ENCODE measurements at regions not wholly inside any gene's neighbourhood (a gene's known extent, or its start where the extent isn't known, plus 50 kb on each side); places are given as distances from the start of the nearest gene placed in this dataset.

- Histone ChIP-seq H3K36me3 (ENCODE audit: control insufficient read depth in 4 of 4, insufficient read depth in 3 of 4, low read depth in 1 of 4, low read length in 3 of 4) (no peaks in the 10 kb centered on the region), H3K4me1 (ENCODE audit: control insufficient read depth in 4 of 4, insufficient read depth in 4 of 4, low read length in 3 of 4) (no peaks in the 10 kb centered on the region), H3K9ac (ENCODE audit: low read depth in 1 of 2, low read length in 2 of 2) (no peak overlapping the region), H3K9me3 (ENCODE audit: control insufficient read depth in 4 of 4, low read length in 3 of 4) (no peaks in the 10 kb centered on the region), H3K27me3 (ENCODE audit: control insufficient read depth in 4 of 4, insufficient read depth in 4 of 4, low read length in 3 of 4) (no peaks in the 10 kb centered on the region), H3K4me3 (ENCODE audit: low read depth in 1 of 3, low read length in 3 of 3) (no peak overlapping the region), H3K27ac (ENCODE audit: low read depth in 1 of 2, low read length in 2 of 2) (no peak overlapping the region)
- TF ChIP-seq CTCF (IDR thresholded peaks at IDR 0.05; ENCODE audit: low read depth, low read length, missing input control) (no peak), GABPA (IDR thresholded peaks at IDR 0.05 in 1 of 2, conservative IDR thresholded peaks at IDR 0.05 in 1 of 2) (no peak), HNF4A (conservative IDR thresholded peaks at IDR 0.05) (no peak), REST (IDR thresholded peaks at IDR 0.05) (no peak)
- WGBS: 91% methylated on average over 9 of the region's 9 CpGs
- no peak for DNase-seq (ENCODE audit: low spot score)
These were observed 134.3 kb upstream of the BOD1 start for GRCh38 chr5:173750538-173751265.

GRCh38 chr5:173751266-173751600 lies 134.8 kb upstream of the BOD1 start:
- H3K4me1 ChIP-seq (ENCODE audit: control insufficient read depth in 4 of 4, insufficient read depth in 4 of 4, low read length in 3 of 4): no peaks in the 10 kb centered on the region
- H3K9me3 ChIP-seq (ENCODE audit: control insufficient read depth in 4 of 4, low read length in 3 of 4): no peaks in the 10 kb centered on the region
- no peaks in the 10 kb centered on the region for H3K27me3 ChIP-seq (ENCODE audit: control insufficient read depth in 4 of 4, insufficient read depth in 4 of 4, low read length in 3 of 4)
- DNase-seq (ENCODE audit: low spot score): no peak
- H3K4me3 ChIP-seq (ENCODE audit: low read depth in 1 of 3, low read length in 3 of 3): no peak overlapping the region
- 94% methylated on average over 5 of the region's 5 CpGs for WGBS
- no peaks in the 10 kb centered on the region for H3K36me3 ChIP-seq (ENCODE audit: control insufficient read depth in 4 of 4, insufficient read depth in 3 of 4, low read depth in 1 of 4, low read length in 3 of 4)
- TF ChIP-seq HNF4A (conservative IDR thresholded peaks at IDR 0.05) (no peak), GABPA (IDR thresholded peaks at IDR 0.05 in 1 of 2, conservative IDR thresholded peaks at IDR 0.05 in 1 of 2) (no peak), FOXA1 (IDR thresholded peaks at IDR 0.05) (no peak), YY1 (IDR thresholded peaks at IDR 0.05) (no peak), ATF3 (IDR thresholded peaks at IDR 0.05) (no peak), HNF4G (IDR thresholded peaks at IDR 0.05) (no peak), REST (IDR thresholded peaks at IDR 0.05) (no peak), SP1 (IDR thresholded peaks at IDR 0.05) (no peak), CTCF (IDR thresholded peaks at IDR 0.05; ENCODE audit: low read depth, low read length, missing input control) (no peak), JUND (IDR thresholded peaks at IDR 0.05) (no peak)
- H3K9ac ChIP-seq (ENCODE audit: low read depth in 1 of 2, low read length in 2 of 2): no peak overlapping the region
- no peak overlapping the region for H3K27ac ChIP-seq (ENCODE audit: low read depth in 1 of 2, low read length in 2 of 2)

All from liver (tissue), 8 donors.